ENCODE measurements at regions not wholly inside any gene's neighbourhood (a gene's known extent, or its start where the extent isn't known, plus 50 kb on each side); places are given as distances from the start of the nearest gene placed in this dataset.

GRCh38 chr3:18770800-18771199, 345.7 kb upstream of the SATB1 start:
- no peak for DNase-seq

GRCh38 chr3:18767756-18768303, 342.7 kb upstream of the SATB1 start:
- DNase-seq, result no peak

GRCh38 chr3:18766974-18767373, 341.8 kb upstream of the SATB1 start:
- no peak for DNase-seq

- DNase-seq, result no peak
These were observed 340.5 kb upstream of the SATB1 start for GRCh38 chr3:18765662-18766061.

- no peak for DNase-seq
These were observed 340.0 kb upstream of the SATB1 start for GRCh38 chr3:18765161-18765560.

GRCh38 chr3:18761530-18761929, 336.4 kb upstream of the SATB1 start:
- no peak for DNase-seq

GRCh38 chr3:18758047-18758704, 333.0 kb upstream of the SATB1 start:
- peak; percentile 84 for DNase-seq

GRCh38 chr3:18757476-18757875, 332.3 kb upstream of the SATB1 start:
- no peak for DNase-seq

GRCh38 chr3:18752273-18752934, 327.3 kb upstream of the SATB1 start:
- DNase-seq, result no peak

- DNase-seq, result peak; percentile 74
These were observed 326.4 kb upstream of the SATB1 start for GRCh38 chr3:18751514-18751913.

GRCh38 chr3:18747383-18747782, 322.2 kb upstream of the SATB1 start:
- DNase-seq, result no peak

- DNase-seq, result no peak
These were observed 320.3 kb upstream of the SATB1 start for GRCh38 chr3:18745472-18745871.

- DNase-seq, result no peak
These were observed 319.3 kb upstream of the SATB1 start for GRCh38 chr3:18744472-18744871.

- DNase-seq, result no peak
These were observed 318.6 kb upstream of the SATB1 start for GRCh38 chr3:18743761-18744160.

GRCh38 chr3:18740631-18741583, 315.8 kb upstream of the SATB1 start:
- no peak for DNase-seq

GRCh38 chr3:18739099-18739433, 313.9 kb upstream of the SATB1 start:
- DNase-seq, result no peak

GRCh38 chr3:18738393-18739098, 313.4 kb upstream of the SATB1 start:
- no peak for DNase-seq

GRCh38 chr3:18735005-18735404, 309.9 kb upstream of the SATB1 start:
- no peak for DNase-seq

GRCh38 chr3:18734309-18734708, 309.2 kb upstream of the SATB1 start:
- DNase-seq, result no peak

- no peak for DNase-seq
These were observed 307.3 kb upstream of the SATB1 start for GRCh38 chr3:18732474-18732873.

GRCh38 chr3:18730491-18730890, 305.4 kb upstream of the SATB1 start:
- DNase-seq, result no peak

GRCh38 chr3:18729671-18730070, 304.5 kb upstream of the SATB1 start:
- no peak for DNase-seq

Measured in NCI-H345 (cell line).